ENCODE measurements at regions not wholly inside any gene's neighbourhood (a gene's known extent, or its start where the extent isn't known, plus 50 kb on each side); places are given as distances from the start of the nearest gene placed in this dataset.

DNA sequence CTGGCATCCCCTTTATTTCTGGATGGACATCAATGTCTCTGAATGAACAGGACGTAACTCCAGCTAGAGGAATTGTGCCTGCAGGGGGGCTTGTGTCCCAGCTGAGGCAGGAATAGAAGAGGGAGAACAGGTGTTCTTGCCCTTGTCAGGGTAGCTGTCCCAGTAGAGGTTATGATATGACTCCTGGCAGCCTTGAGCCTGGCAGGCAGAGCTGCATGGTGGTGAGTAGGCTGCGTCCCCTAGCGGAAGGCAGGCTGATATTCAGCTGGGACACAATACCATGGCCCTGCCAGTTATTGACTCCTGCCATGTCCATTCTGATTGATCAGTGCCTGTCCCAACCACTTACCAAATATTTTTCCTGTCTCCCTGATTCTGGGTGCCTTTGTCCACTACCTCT lies 197.2 kb downstream of the RAP2A start:
- no peak for DNase-seq

GRCh38 chr13:97639236-97639635 lies 205.3 kb downstream of the RAP2A start:
- no peak for DNase-seq

DNA sequence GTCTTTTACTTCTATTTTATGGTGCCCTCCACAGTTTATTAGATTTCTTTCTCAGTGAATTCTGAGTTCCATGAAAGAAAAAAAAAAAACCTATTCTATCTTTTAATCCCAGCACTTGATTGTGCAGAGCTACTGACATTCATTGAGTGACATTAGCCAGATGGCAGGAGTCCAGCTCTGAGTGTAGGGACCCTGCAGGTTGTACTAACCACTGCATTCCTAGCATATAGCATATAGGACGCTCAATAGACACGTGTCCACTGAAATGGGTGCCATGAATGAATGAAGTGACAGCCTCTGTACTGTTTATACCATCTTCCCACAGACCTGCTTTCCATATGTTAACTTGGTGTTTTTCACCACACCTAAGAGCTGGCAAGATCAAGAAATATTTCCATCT lies 206.3 kb downstream of the RAP2A start:
- no peak for DNase-seq

- no peak for DNase-seq
These were observed 214.4 kb downstream of the RAP2A start for GRCh38 chr13:97648171-97648880.

DNA sequence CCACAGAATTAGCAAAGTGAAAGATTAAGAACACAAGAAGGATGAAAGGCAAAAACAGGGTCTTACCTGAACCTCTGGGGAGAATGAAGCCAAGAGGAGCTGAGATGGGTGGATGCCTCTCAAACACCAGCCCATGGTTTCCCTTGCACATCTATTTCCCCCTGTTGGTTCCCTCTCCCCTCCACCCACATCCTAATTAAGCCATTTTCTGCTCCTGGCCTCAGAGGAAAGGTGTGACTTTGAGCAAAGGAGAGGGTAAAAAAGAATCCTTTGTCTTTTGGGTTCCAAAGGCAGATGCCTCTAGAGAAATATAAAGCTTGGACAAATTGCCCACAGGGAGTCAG lies 214.9 kb downstream of the RAP2A start:
- DNase-seq: no peak

GRCh38 chr13:97653443-97654140 lies 219.6 kb downstream of the RAP2A start:
- DNase-seq: peak; percentile 81 to 85

DNA sequence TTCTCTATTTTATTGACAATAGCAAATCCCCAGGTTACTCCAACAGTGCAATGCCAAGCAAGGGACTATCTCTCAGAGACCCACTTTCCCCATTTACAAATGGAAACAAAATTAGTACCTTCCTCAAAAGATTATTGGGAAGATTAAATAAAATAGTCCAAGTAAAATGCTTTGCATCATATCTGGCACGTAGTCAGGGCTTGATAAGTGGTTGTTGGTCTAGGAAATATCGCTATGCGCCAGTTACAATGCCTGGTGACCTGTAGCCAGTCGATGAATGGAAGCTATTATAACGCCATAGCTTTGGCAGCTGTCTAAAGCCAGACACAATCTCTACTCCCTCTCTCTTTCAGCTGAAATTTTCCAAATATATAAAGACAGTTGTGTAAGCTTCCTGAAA lies 220.3 kb downstream of the RAP2A start:
- peak in 1 of 2 donors; percentile 7 for DNase-seq

DNA sequence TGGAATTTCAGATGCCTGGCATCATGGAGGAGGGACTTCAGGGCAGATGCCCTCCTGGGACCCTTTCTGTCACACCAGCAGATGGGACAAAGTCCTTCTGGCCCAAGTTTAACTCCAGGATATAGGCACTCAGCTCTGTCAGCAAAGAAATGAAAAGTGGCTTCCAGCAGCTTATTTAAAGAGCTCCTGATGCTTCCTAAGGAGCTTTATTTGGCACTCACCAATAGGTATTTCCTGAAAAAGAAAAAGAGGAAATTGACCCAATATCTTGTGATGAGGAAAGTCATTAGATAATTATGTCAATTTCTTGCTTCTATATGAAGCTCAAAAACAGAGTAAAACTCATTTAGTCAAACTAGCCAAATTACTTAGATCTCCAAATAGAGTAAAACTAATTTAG lies 224.6 kb downstream of the RAP2A start:
- no peak for DNase-seq

- DNase-seq: peak in 1 of 2 donors; percentile 18
These were observed 225.6 kb downstream of the RAP2A start for GRCh38 chr13:97659602-97660001.

GRCh38 chr13:97660594-97661260 lies 226.8 kb downstream of the RAP2A start:
- DNase-seq: no peak

DNA sequence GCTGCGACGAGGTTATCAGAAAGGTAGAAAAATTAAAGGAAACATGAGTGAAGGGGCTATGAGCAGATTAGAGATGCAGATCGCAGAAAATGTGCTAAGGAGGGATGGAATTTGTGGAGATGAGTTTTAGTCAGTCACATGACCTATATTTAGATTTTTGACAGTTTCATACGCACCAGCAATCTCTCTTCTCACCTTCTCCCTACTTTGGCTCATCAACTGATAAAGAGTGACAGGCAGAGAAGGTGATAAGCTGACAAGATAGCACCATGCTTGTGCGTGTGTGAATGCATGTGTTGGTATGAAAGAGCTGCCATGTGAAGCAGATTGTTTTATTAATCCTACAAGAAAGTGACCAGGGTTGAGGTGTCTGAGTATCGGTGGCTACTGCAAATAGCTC lies 252.6 kb downstream of the RAP2A start:
- no peak for DNase-seq

GRCh38 chr13:97692628-97693027 lies 258.7 kb downstream of the RAP2A start:
- no peak for DNase-seq

DNA sequence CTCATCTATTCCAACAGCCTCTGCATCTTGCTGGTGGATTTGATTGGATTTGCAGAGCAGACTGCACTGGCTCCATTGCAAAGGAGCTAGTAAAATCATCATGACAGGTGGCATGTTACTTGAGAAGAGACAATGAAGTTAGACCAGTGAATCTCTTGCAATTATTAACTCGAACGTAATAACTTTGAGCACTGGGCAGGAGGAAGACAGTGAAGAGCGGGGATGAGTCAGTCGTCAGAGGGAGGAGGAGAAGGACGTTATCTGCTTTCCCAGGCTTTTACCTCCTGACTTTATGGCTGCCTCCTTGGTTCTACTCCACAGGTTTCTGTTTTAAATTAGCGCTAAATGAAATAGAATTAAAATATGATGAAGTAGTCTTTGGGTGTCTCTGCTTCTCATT lies 257.8 kb upstream of the IPO5 start:
- DNase-seq: no peak

GRCh38 chr13:97696921-97697320 lies 256.6 kb upstream of the IPO5 start:
- DNase-seq: no peak

DNA sequence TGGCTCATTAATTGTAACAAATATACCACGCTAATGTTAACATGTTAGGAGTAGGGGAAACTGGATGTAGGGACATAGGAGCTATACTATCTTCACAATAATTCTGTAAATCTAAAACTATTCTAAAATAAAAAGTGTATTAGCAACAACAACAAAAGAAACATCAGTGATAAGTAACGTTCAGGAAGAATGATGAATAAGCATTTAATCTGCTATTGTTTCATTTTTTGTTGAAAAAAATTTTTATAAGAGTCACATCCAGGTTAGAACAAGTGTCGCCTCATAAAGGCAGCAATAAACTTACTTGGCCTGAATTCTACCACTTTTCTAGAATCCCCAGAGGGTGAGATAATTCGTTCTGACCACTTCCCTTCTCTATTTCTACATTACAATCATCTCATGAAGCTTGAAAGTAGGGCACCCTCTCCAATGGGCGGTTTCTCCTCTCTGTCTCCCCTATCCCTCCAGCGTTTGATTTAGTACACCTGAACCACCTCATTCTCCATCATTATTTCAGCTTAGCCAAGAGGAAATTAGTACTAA lies 253.1 kb upstream of the IPO5 start:
- no peak for DNase-seq

- no peak for DNase-seq
These were observed 250.9 kb upstream of the IPO5 start for GRCh38 chr13:97702614-97703013.

DNA sequence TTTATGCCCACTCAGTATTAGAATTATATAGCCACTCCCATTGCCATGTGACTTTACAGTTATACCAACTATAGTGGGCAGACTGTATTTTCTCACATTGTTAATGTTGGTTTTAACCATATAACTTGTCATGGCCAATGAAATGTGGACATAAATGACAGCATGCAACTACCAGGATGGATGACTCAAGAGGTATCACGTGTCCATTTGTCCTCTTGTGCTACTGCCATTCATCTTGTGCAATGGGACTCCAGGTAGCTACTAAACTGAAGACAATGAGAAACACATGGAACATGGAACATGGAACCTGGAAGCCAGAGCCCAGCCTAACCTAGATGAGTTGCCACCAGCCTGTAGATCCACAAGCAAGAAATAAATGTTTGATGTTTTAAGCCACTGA lies 242.7 kb upstream of the IPO5 start:
- no peak for DNase-seq

- DNase-seq: no peak
These were observed 240.7 kb upstream of the IPO5 start for GRCh38 chr13:97712770-97713169.

DNA sequence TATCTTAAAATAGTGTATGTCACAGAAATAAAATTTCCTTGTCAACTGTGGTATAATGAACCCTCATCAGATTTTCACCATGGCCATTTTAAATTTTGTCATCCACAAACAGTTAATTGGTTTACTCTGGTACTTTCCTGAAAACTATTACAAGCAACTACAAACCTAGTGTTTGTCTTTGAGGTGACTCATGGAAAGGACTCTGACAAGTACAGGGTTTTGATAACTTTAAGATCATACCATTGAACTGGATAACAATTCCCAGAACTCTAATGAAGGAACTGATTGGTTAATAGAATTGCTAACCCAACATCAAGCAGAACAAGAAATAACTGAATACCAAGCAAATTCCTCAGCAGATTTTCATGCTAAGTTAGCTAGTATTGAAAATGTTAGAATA lies 237.7 kb upstream of the IPO5 start:
- no peak for DNase-seq

DNA sequence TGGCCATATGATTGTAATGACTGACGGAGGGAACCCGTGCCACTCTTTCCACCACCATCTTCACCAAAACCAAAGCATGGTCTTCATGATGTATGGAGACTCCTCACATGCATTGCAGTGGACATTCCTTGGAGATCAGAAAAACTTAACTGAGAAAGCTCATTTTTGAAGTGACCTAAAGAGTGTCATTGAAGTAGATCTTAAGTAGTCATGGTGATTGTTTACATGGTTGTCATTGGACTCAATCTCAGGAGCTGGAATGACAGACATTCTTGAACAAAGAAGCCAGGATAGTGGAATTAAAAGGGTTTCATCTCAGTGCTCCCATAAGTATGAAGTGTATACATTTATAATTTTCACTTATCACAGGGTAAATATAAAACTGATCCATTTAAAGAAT lies 236.7 kb upstream of the IPO5 start:
- DNase-seq: no peak

DNA sequence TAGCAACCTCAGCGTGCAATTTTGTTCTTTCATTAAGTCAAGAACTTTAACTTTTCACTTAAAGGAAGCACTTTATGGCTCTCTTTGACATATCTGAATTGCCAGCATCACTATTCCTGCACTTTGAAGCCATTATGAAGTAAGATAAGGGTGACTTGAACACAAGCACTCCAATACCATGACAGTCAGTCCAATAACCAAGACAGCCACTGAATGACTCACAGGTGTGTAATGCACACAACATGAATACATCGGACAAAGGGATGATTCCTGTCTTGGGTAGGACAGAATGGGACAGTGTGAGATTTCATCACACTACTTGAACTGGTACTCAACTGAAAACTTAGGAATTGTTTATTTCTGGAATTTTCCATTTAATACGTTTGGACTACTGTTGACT lies 233.7 kb upstream of the IPO5 start:
- no peak for DNase-seq

- DNase-seq: no peak
These were observed 232.6 kb upstream of the IPO5 start for GRCh38 chr13:97720896-97721295.

- DNase-seq: no peak
These were observed 229.8 kb upstream of the IPO5 start for GRCh38 chr13:97723655-97724054.

Measured in right lung (tissue), 2 donors.